ENCODE measurements at regions not wholly inside any gene's neighbourhood (a gene's known extent, or its start where the extent isn't known, plus 50 kb on each side); places are given as distances from the start of the nearest gene placed in this dataset.

- no peak for TF ChIP-seq ZNF8 (CRISPR knock-in tag; IDR thresholded peaks at IDR 0.05)
- no peak for TF ChIP-seq ZNF565 (CRISPR knock-in tag; conservative IDR thresholded peaks at IDR 0.05; ENCODE audit: low read depth)
- TF ChIP-seq ZC3H10 (CRISPR knock-in tag; IDR thresholded peaks at IDR 0.05), result no peak
- no peak for TF ChIP-seq CREB5 (CRISPR knock-in tag; IDR thresholded peaks at IDR 0.05; ENCODE audit: low read depth)
- no peak for TF ChIP-seq ZNF70 (CRISPR knock-in tag; IDR thresholded peaks at IDR 0.05)
- no peak for TF ChIP-seq TOX (CRISPR knock-in tag; IDR thresholded peaks at IDR 0.05; ENCODE audit: borderline replicate concordance)
- TF ChIP-seq TCF4 (CRISPR knock-in tag; IDR thresholded peaks at IDR 0.05; ENCODE audit: borderline replicate concordance), result no peak
- no peak for TF ChIP-seq RARB (CRISPR knock-in tag; IDR thresholded peaks at IDR 0.05)
- no peak for TF ChIP-seq ESRRG (CRISPR knock-in tag; IDR thresholded peaks at IDR 0.05)
- no peak for TF ChIP-seq ZFP30 (CRISPR knock-in tag; IDR thresholded peaks at IDR 0.05)
- TF ChIP-seq, protein P1, sequence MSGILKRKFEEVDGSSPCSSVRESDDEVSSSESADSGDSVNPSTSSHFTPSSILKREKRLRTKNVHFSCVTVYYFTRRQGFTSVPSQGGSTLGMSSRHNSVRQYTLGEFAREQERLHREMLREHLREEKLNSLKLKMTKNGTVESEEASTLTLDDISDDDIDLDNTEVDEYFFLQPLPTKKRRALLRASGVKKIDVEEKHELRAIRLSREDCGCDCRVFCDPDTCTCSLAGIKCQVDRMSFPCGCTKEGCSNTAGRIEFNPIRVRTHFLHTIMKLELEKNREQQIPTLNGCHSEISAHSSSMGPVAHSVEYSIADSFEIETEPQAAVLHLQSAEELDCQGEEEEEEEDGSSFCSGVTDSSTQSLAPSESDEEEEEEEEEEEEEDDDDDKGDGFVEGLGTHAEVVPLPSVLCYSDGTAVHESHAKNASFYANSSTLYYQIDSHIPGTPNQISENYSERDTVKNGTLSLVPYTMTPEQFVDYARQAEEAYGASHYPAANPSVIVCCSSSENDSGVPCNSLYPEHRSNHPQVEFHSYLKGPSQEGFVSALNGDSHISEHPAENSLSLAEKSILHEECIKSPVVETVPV (CRISPR knock-in tag; IDR thresholded peaks at IDR 0.05), result no peak
- TF ChIP-seq CSDC2 (CRISPR knock-in tag; IDR thresholded peaks at IDR 0.05), result no peak
- no peak for TF ChIP-seq BACH2 (CRISPR knock-in tag; IDR thresholded peaks at IDR 0.05; ENCODE audit: borderline replicate concordance)
- no peak for TF ChIP-seq ARNTL (CRISPR knock-in tag; IDR thresholded peaks at IDR 0.05; ENCODE audit: borderline replicate concordance, low read depth)
- TF ChIP-seq, protein P2, sequence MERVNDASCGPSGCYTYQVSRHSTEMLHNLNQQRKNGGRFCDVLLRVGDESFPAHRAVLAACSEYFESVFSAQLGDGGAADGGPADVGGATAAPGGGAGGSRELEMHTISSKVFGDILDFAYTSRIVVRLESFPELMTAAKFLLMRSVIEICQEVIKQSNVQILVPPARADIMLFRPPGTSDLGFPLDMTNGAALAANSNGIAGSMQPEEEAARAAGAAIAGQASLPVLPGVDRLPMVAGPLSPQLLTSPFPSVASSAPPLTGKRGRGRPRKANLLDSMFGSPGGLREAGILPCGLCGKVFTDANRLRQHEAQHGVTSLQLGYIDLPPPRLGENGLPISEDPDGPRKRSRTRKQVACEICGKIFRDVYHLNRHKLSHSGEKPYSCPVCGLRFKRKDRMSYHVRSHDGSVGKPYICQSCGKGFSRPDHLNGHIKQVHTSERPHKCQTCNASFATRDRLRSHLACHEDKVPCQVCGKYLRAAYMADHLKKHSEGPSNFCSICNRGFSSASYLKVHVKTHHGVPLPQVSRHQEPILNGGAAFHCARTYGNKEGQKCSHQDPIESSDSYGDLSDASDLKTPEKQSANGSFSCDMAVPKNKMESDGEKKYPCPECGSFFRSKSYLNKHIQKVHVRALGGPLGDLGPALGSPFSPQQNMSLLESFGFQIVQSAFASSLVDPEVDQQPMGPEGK (CRISPR knock-in tag; IDR thresholded peaks at IDR 0.05; ENCODE audit: borderline replicate concordance), result no peak
- no peak for TF ChIP-seq ISL1 (CRISPR knock-in tag; IDR thresholded peaks at IDR 0.05)
- no peak for TF ChIP-seq PPARA (CRISPR knock-in tag; IDR thresholded peaks at IDR 0.05; ENCODE audit: borderline replicate concordance)
- no peak for TF ChIP-seq GLIS3 (CRISPR knock-in tag; IDR thresholded peaks at IDR 0.05)
- ATAC-seq, result no peak
Observed at GRCh38 chr5:165602529-165602928, 2097.1 kb downstream of the MAT2B start.

DNA sequence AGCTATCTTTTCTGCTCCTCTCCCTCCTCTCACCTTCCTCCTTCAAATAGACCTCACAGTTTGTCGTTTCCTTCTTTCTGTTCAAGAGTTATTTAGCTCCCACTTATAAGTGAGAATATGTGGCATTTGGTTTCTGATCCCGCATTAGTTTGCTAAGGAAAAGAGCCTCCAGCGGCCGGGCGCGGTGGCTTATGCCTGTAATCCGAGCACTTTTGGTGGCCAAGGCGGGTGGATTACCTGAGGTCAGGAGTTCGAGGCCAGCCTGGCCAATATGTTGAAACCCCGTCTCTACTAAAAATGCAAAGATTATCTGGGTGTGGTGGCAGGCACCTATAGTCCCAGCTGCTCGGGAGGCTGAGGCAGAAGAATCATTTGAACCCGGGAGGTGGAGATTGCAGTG, 2101.6 kb downstream of the MAT2B start:
- no peak for ATAC-seq
- TF ChIP-seq OSR1 (CRISPR knock-in tag; IDR thresholded peaks at IDR 0.05) (no peak), ZNF70 (CRISPR knock-in tag; IDR thresholded peaks at IDR 0.05) (no peak), RARB (CRISPR knock-in tag; IDR thresholded peaks at IDR 0.05) (no peak), ESRRG (CRISPR knock-in tag; IDR thresholded peaks at IDR 0.05) (no peak), SNAI2 (CRISPR knock-in tag; IDR thresholded peaks at IDR 0.05) (no peak), TCF4 (CRISPR knock-in tag; IDR thresholded peaks at IDR 0.05; ENCODE audit: borderline replicate concordance) (no peak), CREB5 (CRISPR knock-in tag; IDR thresholded peaks at IDR 0.05; ENCODE audit: low read depth) (no peak), ISL1 (CRISPR knock-in tag; IDR thresholded peaks at IDR 0.05) (no peak), ZFP30 (CRISPR knock-in tag; IDR thresholded peaks at IDR 0.05) (no peak), ZNF8 (CRISPR knock-in tag; IDR thresholded peaks at IDR 0.05) (no peak), GLIS3 (CRISPR knock-in tag; IDR thresholded peaks at IDR 0.05) (no peak), PPARA (CRISPR knock-in tag; IDR thresholded peaks at IDR 0.05; ENCODE audit: borderline replicate concordance) (no peak), TOX (CRISPR knock-in tag; IDR thresholded peaks at IDR 0.05; ENCODE audit: borderline replicate concordance) (no peak), CSDC2 (CRISPR knock-in tag; IDR thresholded peaks at IDR 0.05) (no peak)
- TF ChIP-seq, protein P1 (CRISPR knock-in tag; IDR thresholded peaks at IDR 0.05), result no peak
- TF ChIP-seq, protein P3, sequence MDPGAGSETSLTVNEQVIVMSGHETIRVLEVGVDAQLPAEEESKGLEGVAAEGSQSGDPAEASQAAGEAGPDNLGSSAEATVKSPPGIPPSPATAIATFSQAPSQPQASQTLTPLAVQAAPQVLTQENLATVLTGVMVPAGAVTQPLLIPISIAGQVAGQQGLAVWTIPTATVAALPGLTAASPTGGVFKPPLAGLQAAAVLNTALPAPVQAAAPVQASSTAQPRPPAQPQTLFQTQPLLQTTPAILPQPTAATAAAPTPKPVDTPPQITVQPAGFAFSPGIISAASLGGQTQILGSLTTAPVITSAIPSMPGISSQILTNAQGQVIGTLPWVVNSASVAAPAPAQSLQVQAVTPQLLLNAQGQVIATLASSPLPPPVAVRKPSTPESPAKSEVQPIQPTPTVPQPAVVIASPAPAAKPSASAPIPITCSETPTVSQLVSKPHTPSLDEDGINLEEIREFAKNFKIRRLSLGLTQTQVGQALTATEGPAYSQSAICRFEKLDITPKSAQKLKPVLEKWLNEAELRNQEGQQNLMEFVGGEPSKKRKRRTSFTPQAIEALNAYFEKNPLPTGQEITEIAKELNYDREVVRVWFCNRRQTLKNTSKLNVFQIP (CRISPR knock-in tag; IDR thresholded peaks at IDR 0.05; ENCODE audit: borderline replicate concordance, low read depth), result no peak
- TF ChIP-seq, protein P4, sequence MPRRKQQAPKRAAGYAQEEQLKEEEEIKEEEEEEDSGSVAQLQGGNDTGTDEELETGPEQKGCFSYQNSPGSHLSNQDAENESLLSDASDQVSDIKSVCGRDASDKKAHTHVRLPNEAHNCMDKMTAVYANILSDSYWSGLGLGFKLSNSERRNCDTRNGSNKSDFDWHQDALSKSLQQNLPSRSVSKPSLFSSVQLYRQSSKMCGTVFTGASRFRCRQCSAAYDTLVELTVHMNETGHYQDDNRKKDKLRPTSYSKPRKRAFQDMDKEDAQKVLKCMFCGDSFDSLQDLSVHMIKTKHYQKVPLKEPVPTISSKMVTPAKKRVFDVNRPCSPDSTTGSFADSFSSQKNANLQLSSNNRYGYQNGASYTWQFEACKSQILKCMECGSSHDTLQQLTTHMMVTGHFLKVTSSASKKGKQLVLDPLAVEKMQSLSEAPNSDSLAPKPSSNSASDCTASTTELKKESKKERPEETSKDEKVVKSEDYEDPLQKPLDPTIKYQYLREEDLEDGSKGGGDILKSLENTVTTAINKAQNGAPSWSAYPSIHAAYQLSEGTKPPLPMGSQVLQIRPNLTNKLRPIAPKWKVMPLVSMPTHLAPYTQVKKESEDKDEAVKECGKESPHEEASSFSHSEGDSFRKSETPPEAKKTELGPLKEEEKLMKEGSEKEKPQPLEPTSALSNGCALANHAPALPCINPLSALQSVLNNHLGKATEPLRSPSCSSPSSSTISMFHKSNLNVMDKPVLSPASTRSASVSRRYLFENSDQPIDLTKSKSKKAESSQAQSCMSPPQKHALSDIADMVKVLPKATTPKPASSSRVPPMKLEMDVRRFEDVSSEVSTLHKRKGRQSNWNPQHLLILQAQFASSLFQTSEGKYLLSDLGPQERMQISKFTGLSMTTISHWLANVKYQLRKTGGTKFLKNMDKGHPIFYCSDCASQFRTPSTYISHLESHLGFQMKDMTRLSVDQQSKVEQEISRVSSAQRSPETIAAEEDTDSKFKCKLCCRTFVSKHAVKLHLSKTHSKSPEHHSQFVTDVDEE (CRISPR knock-in tag; IDR thresholded peaks at IDR 0.05), result no peak
- TF ChIP-seq, protein P2 (CRISPR knock-in tag; IDR thresholded peaks at IDR 0.05; ENCODE audit: borderline replicate concordance), result no peak

All from SK-N-SH treated with all-trans-retinoic acid at 6 μM for 48 hours (cell line).